GM20431 (cell line): ENCODE measurements at regions not wholly inside any gene's neighbourhood (a gene's known extent, or its start where the extent isn't known, plus 50 kb on each side); places are given as distances from the start of the nearest gene placed in this dataset.

ENCODE experiments used
- in situ Hi-C: fragments of 300-500 bp; cut with MseI, MboI; formaldehyde crosslinking; loops from one replicate; pipeline ENCODE4 v1.15.0; 2020; ENCODE audit warnings: low sequenced_read_pairs; ENCODE audit not compliant: unreplicated experiment

- in situ Hi-C loops: no loop called here
These were observed 141.0 kb downstream of the RPIA start for GRCh38 chr2:88832311-88832991.

- in situ Hi-C loops: no loop called here
These were observed 141.5 kb downstream of the RPIA start for GRCh38 chr2:88832992-88833389.

GRCh38 chr2:88834376-88834775 is 142.9 kb downstream of the RPIA start:
- in situ Hi-C loops: no loop called here

- in situ Hi-C loops: no loop called here
These were observed 143.4 kb downstream of the RPIA start for GRCh38 chr2:88834866-88835265.

GRCh38 chr2:88835726-88836125 is 144.3 kb downstream of the RPIA start:
- in situ Hi-C loops: no loop called here

- in situ Hi-C loops: no loop called here
These were observed 144.9 kb downstream of the RPIA start for GRCh38 chr2:88836351-88836750.

- in situ Hi-C loops: no loop called here
These were observed 146.2 kb downstream of the RPIA start for GRCh38 chr2:88837511-88838160.

GRCh38 chr2:88838165-88838635 is 146.7 kb downstream of the RPIA start:
- in situ Hi-C loops: no loop called here

DNA sequence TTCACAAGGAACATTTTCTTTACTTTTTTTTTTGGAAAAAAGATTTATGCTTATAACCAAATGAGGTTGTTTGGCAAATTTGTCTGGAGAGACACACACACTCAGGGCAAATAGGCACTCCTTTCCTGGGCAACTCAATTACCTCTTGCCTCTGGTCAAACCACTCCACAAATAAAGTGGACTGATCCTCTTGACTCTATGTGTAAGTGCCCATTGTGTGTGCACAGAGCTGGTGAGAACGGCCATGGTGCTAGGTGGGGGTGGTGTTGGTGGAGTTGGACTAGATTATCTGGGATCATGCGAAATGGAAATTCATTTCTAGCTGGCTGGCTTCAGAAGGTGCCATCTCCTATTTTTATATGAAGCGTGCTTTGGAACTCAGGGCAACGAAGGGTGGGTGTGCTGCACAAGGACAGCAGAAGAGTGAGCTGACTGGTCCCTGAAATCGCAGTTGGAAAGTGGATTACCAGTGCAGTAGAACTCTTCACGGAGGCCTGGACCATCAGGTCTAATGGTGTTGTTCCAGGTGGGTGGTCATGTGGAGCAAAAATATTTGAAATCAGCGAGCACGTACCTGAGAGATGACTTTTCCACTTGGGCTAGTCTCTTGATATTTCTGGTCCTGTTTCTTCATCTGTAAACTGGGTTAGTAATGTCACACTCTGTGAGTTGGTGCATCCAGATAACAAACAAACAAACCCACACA is 149.9 kb downstream of the RPIA start:
- in situ Hi-C loops: no loop called here

DNA sequence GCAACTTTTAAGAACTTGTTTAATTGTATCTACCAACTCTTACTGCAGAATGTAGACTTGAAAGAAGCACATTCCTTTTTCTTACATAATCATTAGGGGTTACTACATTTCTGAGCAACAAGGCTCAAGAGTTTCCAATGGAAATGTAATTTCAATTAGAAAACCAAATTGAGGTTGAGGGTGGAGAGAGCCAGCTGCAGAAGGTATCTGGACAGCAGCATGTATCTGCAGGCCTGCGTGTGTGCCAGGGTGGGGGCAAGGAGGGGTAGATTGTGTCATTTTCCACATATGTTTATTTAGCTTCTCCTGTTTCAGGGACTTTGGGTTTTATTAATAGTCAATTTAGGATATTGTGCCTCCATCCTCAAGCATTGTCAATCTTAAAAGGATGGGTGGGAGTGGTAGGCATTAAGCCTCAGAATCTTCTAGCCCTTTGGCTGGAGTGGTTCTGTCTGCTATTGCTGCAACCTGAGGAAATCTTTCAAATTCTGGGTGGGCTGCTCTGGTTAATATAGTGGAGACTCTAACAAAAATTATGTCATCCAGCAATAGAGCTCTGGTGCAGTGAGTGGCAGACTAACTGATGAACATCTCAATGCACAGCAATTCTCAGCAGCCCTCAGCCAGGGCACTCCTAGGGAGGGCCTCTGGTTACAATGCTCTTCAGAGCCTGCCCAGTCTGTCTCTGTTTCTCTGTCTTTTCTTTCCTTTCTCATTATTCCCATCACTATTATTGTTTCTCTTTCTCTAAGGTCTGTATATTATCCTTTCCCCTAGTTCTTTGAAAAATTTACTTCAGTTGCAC is 151.4 kb downstream of the RPIA start:
- in situ Hi-C loops: no loop called here

- in situ Hi-C loops: no loop called here
These were observed 152.2 kb downstream of the RPIA start for GRCh38 chr2:88843651-88844050.

- in situ Hi-C loops: no loop called here
These were observed 153.5 kb downstream of the RPIA start for GRCh38 chr2:88844960-88845359.

GRCh38 chr2:88845772-88846661 is 154.5 kb downstream of the RPIA start:
- in situ Hi-C loops: no loop called here

DNA sequence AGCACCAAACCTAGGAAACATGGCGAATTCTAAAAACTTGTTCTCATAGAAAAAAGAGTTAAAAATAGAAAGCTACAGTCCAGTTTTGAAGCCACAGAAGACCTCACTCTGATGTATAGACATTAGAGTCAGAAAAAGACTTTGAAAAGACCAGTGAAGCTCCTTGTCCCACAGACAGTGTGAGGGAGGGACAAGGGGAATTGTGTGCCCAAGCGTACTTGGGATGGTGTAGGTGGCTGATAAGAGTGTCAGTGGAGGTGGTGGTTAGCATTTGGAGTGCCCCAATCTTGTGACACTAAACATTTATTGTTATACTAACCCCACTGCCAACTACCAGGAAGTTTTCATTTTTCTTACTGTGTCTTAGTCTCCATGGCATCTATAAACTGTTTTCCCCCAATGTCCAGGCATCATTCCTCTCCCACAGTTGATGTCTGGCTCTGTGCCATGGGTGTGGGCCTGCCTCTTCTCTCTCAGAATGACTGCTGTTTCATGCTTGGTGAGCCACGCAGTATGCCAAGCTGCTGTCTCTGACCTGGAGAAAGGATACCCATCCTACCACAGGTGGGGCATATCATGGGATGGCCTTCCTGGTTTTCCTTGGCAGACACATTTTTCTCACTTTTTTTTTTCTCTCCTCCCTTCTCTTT is 161.4 kb downstream of the RPIA start:
- in situ Hi-C loops: no loop called here

DNA sequence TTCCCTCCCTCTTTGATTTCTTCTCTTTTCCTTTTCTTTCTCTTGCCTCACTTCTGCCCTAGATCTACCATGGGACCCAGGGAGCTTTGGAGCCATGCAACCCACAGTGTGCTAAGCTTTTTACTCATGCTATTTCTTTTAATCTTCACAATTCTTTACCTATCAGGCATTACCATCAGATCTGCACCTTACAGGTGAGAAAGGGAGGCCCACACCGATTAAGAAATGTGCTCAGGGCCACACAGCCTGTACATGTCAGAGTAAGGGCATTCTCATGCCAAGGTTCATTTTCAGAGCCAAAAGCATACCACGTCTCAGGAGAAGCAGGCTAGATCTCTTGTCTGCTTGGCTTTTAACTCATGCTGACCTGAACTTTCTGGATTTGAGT is 161.9 kb downstream of the RPIA start:
- in situ Hi-C loops: no loop called here

GRCh38 chr2:88854528-88854927 is 163.1 kb downstream of the RPIA start:
- in situ Hi-C loops: no loop called here

DNA sequence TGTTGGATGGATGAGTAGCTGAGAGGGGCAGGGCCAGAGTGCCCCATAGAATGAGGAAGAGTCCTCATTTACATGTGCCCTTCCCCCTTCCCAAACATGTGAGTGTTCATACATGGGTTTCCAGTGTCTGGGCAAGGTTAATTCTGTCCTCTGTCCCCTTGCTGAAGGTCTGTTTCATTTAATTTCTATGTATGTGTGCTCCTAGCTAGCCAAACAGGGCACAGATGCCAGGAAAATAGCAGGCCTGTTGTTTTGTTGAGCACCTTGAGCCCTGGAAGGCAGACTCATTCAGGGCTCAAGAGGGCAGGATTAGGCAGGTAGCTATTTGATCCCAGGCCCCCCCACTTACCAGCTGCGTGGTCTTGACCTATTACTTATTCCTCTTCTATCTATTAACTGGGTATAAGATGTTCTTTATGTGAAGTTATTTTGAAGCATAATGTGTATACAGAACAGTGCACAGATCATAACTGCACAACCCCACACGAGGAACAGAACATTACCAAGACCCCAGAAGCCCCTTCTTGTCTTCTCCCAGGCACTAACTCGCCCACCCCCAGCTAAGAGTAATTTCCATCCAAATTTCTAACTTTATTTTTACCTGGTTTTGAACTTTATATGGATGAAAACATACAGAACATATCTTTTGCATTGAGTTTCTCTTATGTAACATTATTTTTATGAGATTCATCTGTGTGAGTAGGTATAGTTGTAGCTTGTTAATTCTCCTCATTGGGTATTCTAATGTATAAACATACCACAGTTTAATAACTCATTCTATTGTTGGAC is 164.3 kb downstream of the RPIA start:
- in situ Hi-C loops: no loop called here

- in situ Hi-C loops: no loop called here
These were observed 165.1 kb downstream of the RPIA start for GRCh38 chr2:88856409-88857135.
